Esophagus squamous epithelium (tissue), 4 donors: ENCODE measurements at regions not wholly inside any gene's neighbourhood (a gene's known extent, or its start where the extent isn't known, plus 50 kb on each side); places are given as distances from the start of the nearest gene placed in this dataset.

Source experiments
- POLR2A ChIP-seq, 4 donors: fragments of 450-650 bp; IDR thresholded peaks; one replicate each; pipeline ENCODE4 v1.6.1; 2017; ENCODE audit warnings: antibody characterized with exemption in 4 of 4, mild to moderate bottlenecking in 4 of 4, moderate library complexity in 3 of 4
- TF ChIP-seq, protein P1 (sequence below), 6 experiments: fragments of 450-650 bp in 4 of 6; fragments of 200-600 bp in 2 of 6; sonication (generic) in 2 of 6; IDR thresholded peaks; one replicate each; pipeline ENCODE4 v1.5.1; 2016 to 2019; ENCODE audit warnings: antibody characterized with exemption in 6 of 6, mild to moderate bottlenecking in 4 of 6, moderate library complexity in 4 of 6

DNA sequence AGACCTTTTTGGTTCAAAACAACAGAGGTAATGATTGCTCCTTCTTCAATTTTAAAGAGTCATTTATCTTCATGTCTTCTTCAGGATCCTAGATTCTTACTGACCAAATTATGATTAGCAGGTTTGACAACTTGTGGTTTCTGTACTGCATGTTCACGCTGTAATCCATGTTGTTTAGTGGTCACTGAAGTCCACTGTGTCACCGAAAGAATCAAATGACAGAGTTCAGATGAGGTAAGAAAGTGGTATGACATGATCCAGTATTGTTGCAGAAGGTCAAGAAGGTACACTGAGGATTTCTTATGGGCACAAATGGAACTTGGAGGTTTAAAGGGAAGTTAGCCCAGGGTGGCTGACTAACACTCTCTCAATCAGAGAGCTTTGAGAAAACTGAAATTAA lies 649.2 kb downstream of the EFNA5 start:
- no peak for TF ChIP-seq POLR2A (IDR thresholded peaks at IDR 0.05)
- TF ChIP-seq, protein P1, sequence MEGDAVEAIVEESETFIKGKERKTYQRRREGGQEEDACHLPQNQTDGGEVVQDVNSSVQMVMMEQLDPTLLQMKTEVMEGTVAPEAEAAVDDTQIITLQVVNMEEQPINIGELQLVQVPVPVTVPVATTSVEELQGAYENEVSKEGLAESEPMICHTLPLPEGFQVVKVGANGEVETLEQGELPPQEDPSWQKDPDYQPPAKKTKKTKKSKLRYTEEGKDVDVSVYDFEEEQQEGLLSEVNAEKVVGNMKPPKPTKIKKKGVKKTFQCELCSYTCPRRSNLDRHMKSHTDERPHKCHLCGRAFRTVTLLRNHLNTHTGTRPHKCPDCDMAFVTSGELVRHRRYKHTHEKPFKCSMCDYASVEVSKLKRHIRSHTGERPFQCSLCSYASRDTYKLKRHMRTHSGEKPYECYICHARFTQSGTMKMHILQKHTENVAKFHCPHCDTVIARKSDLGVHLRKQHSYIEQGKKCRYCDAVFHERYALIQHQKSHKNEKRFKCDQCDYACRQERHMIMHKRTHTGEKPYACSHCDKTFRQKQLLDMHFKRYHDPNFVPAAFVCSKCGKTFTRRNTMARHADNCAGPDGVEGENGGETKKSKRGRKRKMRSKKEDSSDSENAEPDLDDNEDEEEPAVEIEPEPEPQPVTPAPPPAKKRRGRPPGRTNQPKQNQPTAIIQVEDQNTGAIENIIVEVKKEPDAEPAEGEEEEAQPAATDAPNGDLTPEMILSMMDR (IDR thresholded peaks at IDR 0.05) = no peak
